ENCODE measurements at regions not wholly inside any gene's neighbourhood (a gene's known extent, or its start where the extent isn't known, plus 50 kb on each side); places are given as distances from the start of the nearest gene placed in this dataset.

- no peak for TF ChIP-seq CTCF (IDR thresholded peaks at IDR 0.05)
- no peak for TF ChIP-seq POLR2AphosphoS5 (IDR thresholded peaks at IDR 0.05)
Measured at GRCh38 chr12:124405151-124405550, 110.3 kb downstream of the RFLNA start.
